ENCODE measurements at regions not wholly inside any gene's neighbourhood (a gene's known extent, or its start where the extent isn't known, plus 50 kb on each side); places are given as distances from the start of the nearest gene placed in this dataset.

DNA sequence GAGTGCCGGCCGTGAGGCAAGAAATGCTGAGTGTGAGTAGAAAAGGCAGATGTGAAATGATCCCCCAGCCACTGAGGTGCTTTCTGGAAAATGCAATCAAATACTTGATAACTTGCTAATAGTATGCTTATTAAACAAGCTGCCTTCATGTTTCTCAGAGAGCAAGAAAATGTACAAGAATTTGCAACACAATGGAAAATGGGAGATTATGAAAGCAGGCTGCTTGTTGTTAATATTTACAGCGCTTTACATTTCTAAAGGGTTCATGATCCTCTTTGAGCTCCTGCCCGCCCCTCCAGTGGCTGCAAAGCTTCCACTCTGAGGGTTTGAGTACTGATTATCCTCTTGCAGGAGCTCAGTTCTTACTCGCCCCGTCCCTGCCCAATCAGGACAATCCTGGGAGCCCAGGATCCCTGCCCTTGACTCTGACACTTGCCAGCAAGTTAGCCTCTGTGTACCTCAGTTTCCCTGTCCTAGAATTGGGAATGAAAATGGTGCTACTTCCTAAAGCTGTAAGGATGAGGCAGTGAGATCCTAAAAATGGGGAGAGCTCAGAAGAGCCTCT is 645.1 kb downstream of the TBC1D22A start:
- TF ChIP-seq, protein P1, sequence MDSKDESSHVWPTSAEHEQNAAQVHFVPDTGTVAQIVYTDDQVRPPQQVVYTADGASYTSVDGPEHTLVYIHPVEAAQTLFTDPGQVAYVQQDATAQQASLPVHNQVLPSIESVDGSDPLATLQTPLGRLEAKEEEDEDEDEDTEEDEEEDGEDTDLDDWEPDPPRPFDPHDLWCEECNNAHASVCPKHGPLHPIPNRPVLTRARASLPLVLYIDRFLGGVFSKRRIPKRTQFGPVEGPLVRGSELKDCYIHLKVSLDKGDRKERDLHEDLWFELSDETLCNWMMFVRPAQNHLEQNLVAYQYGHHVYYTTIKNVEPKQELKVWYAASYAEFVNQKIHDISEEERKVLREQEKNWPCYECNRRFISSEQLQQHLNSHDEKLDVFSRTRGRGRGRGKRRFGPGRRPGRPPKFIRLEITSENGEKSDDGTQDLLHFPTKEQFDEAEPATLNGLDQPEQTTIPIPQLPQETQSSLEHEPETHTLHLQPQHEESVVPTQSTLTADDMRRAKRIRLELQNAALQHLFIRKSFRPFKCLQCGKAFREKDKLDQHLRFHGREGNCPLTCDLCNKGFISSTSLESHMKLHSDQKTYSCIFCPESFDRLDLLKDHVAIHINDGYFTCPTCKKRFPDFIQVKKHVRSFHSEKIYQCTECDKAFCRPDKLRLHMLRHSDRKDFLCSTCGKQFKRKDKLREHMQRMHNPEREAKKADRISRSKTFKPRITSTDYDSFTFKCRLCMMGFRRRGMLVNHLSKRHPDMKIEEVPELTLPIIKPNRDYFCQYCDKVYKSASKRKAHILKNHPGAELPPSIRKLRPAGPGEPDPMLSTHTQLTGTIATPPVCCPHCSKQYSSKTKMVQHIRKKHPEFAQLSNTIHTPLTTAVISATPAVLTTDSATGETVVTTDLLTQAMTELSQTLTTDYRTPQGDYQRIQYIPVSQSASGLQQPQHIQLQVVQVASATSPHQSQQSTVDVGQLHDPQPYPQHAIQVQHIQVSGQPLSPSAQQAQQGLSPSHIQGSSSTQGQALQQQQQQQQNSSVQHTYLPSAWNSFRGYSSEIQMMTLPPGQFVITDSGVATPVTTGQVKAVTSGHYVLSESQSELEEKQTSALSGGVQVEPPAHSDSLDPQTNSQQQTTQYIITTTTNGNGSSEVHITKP (tag by site-specific recombination; IDR thresholded peaks at IDR 0.05) = no peak
- TF ChIP-seq REPIN1 (tag by site-specific recombination; IDR thresholded peaks at IDR 0.05; ENCODE audit: low read depth) = no peak
- no peak for TF ChIP-seq ZNF747 (tag by site-specific recombination; IDR thresholded peaks at IDR 0.05)
- TF ChIP-seq, protein P2, sequence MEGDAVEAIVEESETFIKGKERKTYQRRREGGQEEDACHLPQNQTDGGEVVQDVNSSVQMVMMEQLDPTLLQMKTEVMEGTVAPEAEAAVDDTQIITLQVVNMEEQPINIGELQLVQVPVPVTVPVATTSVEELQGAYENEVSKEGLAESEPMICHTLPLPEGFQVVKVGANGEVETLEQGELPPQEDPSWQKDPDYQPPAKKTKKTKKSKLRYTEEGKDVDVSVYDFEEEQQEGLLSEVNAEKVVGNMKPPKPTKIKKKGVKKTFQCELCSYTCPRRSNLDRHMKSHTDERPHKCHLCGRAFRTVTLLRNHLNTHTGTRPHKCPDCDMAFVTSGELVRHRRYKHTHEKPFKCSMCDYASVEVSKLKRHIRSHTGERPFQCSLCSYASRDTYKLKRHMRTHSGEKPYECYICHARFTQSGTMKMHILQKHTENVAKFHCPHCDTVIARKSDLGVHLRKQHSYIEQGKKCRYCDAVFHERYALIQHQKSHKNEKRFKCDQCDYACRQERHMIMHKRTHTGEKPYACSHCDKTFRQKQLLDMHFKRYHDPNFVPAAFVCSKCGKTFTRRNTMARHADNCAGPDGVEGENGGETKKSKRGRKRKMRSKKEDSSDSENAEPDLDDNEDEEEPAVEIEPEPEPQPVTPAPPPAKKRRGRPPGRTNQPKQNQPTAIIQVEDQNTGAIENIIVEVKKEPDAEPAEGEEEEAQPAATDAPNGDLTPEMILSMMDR (tag by site-specific recombination; IDR thresholded peaks at IDR 0.05) = no peak
- TF ChIP-seq ZBTB20 (tag by site-specific recombination; IDR thresholded peaks at IDR 0.05) = no peak
- no peak for TF ChIP-seq ZNF266 (tag by site-specific recombination; IDR thresholded peaks at IDR 0.05; ENCODE audit: low read depth)
- TF ChIP-seq ZNF777 (tag by site-specific recombination; IDR thresholded peaks at IDR 0.05; ENCODE audit: borderline replicate concordance) = no peak
- no peak for TF ChIP-seq ZNF23 (tag by site-specific recombination; IDR thresholded peaks at IDR 0.05; ENCODE audit: borderline replicate concordance)
- no peak for TF ChIP-seq ZNF404 (tag by site-specific recombination; IDR thresholded peaks at IDR 0.05)
- TF ChIP-seq ZFP37 (tag by site-specific recombination; IDR thresholded peaks at IDR 0.05) = no peak
